Body of pancreas (tissue), 4 donors: ENCODE measurements at regions not wholly inside any gene's neighbourhood (a gene's known extent, or its start where the extent isn't known, plus 50 kb on each side); places are given as distances from the start of the nearest gene placed in this dataset.

ENCODE experiments used
- POLR2A ChIP-seq, 3 donors: fragments of 450-650 bp; IDR thresholded peaks; one replicate each; pipeline ENCODE4 v1.6.1; 2016; ENCODE audit warnings: antibody characterized with exemption in 3 of 3, mild to moderate bottlenecking in 2 of 3
- TF ChIP-seq, protein P1 (sequence below), 7 experiments: fragments of 450-650 bp in 4 of 7; fragments of 200-600 bp in 3 of 7; sonication (generic) in 3 of 7; IDR thresholded peaks; one replicate each; pipeline ENCODE4 v1.5.1; 2016 to 2019; ENCODE audit warnings: antibody characterized with exemption in 7 of 7

DNA sequence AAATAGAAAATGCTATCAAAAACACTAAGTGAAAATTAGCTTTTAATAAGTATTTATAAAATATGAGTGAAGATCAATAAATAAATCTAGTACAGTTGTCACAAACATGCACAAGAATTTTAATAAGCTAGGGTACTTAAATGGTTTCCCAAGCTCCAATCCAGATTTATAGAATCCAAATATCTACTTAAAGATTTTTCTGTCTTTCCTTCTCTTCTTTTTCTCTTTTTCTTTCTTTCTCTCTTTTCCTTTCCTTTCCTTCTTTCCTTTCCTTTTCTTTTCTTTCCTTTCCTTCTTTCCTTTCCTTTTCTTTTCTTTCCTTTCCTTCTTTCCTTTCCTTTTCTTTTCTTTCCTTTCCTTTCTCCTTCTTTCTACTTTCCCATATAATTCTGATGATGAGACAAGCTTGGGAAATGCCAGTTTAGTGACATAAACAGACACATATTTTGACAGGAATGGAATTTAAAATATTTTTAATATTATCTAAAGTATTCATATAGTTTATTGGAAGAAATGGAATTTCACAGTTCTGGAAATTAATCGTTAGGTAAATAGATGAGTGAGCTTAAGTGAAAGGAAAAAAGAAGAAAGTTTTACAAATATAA, 832.8 kb downstream of the NR2F1-AS1 start:
- TF ChIP-seq, protein P1, sequence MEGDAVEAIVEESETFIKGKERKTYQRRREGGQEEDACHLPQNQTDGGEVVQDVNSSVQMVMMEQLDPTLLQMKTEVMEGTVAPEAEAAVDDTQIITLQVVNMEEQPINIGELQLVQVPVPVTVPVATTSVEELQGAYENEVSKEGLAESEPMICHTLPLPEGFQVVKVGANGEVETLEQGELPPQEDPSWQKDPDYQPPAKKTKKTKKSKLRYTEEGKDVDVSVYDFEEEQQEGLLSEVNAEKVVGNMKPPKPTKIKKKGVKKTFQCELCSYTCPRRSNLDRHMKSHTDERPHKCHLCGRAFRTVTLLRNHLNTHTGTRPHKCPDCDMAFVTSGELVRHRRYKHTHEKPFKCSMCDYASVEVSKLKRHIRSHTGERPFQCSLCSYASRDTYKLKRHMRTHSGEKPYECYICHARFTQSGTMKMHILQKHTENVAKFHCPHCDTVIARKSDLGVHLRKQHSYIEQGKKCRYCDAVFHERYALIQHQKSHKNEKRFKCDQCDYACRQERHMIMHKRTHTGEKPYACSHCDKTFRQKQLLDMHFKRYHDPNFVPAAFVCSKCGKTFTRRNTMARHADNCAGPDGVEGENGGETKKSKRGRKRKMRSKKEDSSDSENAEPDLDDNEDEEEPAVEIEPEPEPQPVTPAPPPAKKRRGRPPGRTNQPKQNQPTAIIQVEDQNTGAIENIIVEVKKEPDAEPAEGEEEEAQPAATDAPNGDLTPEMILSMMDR (IDR thresholded peaks at IDR 0.05): no peak
- TF ChIP-seq POLR2A (IDR thresholded peaks at IDR 0.05): no peak
